Adrenal gland (tissue), 5 donors: ENCODE measurements at regions not wholly inside any gene's neighbourhood (a gene's known extent, or its start where the extent isn't known, plus 50 kb on each side); places are given as distances from the start of the nearest gene placed in this dataset.

Experiments used
- POLR2A ChIP-seq, 2 donors: fragments of 450-650 bp; IDR thresholded peaks; one replicate each; pipeline ENCODE4 v1.6.1; 2017; ENCODE audit warnings: antibody characterized with exemption in 2 of 2, mild to moderate bottlenecking in 2 of 2, moderate library complexity in 1 of 2
- TF ChIP-seq, protein P1 (sequence below), 6 experiments: fragments of 450-650 bp in 4 of 6; fragments of 200-600 bp in 2 of 6; sonication (generic) in 1 of 6; IDR thresholded peaks; 1 replicate in 5 of 6; 2 replicates in 1 of 6; pipeline versions ENCODE4 v1.5.1 to v1.8.0; 2016 to 2021; ENCODE audit warnings: antibody characterized with exemption in 6 of 6, mild to moderate bottlenecking in 2 of 6, moderate library complexity in 1 of 6
- donor health status: DM: no; HTN: no; CAD: no.

GRCh38 chr3:17841190-17841828 lies 98.9 kb upstream of the TBC1D5 start:
- TF ChIP-seq, protein P1, sequence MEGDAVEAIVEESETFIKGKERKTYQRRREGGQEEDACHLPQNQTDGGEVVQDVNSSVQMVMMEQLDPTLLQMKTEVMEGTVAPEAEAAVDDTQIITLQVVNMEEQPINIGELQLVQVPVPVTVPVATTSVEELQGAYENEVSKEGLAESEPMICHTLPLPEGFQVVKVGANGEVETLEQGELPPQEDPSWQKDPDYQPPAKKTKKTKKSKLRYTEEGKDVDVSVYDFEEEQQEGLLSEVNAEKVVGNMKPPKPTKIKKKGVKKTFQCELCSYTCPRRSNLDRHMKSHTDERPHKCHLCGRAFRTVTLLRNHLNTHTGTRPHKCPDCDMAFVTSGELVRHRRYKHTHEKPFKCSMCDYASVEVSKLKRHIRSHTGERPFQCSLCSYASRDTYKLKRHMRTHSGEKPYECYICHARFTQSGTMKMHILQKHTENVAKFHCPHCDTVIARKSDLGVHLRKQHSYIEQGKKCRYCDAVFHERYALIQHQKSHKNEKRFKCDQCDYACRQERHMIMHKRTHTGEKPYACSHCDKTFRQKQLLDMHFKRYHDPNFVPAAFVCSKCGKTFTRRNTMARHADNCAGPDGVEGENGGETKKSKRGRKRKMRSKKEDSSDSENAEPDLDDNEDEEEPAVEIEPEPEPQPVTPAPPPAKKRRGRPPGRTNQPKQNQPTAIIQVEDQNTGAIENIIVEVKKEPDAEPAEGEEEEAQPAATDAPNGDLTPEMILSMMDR (IDR thresholded peaks at IDR 0.05): peak; percentile 73 to 95 (median 93)
- no peak for TF ChIP-seq POLR2A (IDR thresholded peaks at IDR 0.05)
